COLO829 (cell line): ENCODE measurements at regions not wholly inside any gene's neighbourhood (a gene's known extent, or its start where the extent isn't known, plus 50 kb on each side); places are given as distances from the start of the nearest gene placed in this dataset.
A peak's percentile ranks its signal among the peaks of the same experiment; 100 is the strongest.

Experiments
- DNase-seq: peaks from one replicate; pipeline ENCODE4 v3.0.0; 2012; ENCODE audit warnings: low spot score

GRCh38 chr17:36661047-36661666, 59.8 kb downstream of the MRM1 start:
- no peak for DNase-seq

- no peak for DNase-seq
Measured at GRCh38 chr17:36661688-36662087, 60.3 kb downstream of the MRM1 start.

GRCh38 chr17:36665417-36665816, 64.0 kb downstream of the MRM1 start:
- DNase-seq = peak; percentile 23

GRCh38 chr17:36667922-36668321, 66.5 kb downstream of the MRM1 start:
- DNase-seq = no peak

GRCh38 chr17:36668824-36669223, 67.4 kb downstream of the MRM1 start:
- DNase-seq = no peak

GRCh38 chr17:36671144-36671543, 69.8 kb downstream of the MRM1 start:
- no peak for DNase-seq

- no peak for DNase-seq
Measured at GRCh38 chr17:36672403-36672918, 71.1 kb downstream of the MRM1 start.

- DNase-seq = no peak
Measured at GRCh38 chr17:36673068-36673467, 71.7 kb downstream of the MRM1 start.

- DNase-seq = no peak
Measured at GRCh38 chr17:36673637-36674277, 72.4 kb downstream of the MRM1 start.

- DNase-seq = no peak
Measured at GRCh38 chr17:36674278-36674650, 72.9 kb downstream of the MRM1 start.

- no peak for DNase-seq
Measured at GRCh38 chr17:36675250-36675649, 73.9 kb downstream of the MRM1 start.

- no peak for DNase-seq
Measured at GRCh38 chr17:36675786-36676185, 74.4 kb downstream of the MRM1 start.

GRCh38 chr17:36679815-36680467, 78.6 kb downstream of the MRM1 start:
- no peak for DNase-seq

- DNase-seq = no peak
Measured at GRCh38 chr17:36680701-36681202, 79.4 kb downstream of the MRM1 start.

- no peak for DNase-seq
Measured at GRCh38 chr17:36682773-36683172, 81.4 kb downstream of the MRM1 start.

- DNase-seq = no peak
Measured at GRCh38 chr17:36683387-36683786, 82.0 kb downstream of the MRM1 start.

- DNase-seq = no peak
Measured at GRCh38 chr17:36684134-36684533, 82.8 kb downstream of the MRM1 start.

- no peak for DNase-seq
Measured at GRCh38 chr17:36686123-36686669, 84.8 kb downstream of the MRM1 start.

- no peak for DNase-seq
Measured at GRCh38 chr17:36687736-36688135, 86.4 kb downstream of the MRM1 start.

- DNase-seq = no peak
Measured at GRCh38 chr17:36689089-36689667, 87.8 kb downstream of the MRM1 start.

GRCh38 chr17:36690190-36690589, 88.8 kb downstream of the MRM1 start:
- no peak for DNase-seq

- no peak for DNase-seq
Measured at GRCh38 chr17:36691606-36692005, 90.2 kb downstream of the MRM1 start.

- DNase-seq = no peak
Measured at GRCh38 chr17:36695082-36695481, 93.7 kb downstream of the MRM1 start.
